ENCODE measurements at regions not wholly inside any gene's neighbourhood (a gene's known extent, or its start where the extent isn't known, plus 50 kb on each side); places are given as distances from the start of the nearest gene placed in this dataset.

- TF ChIP-seq POLR2A (IDR thresholded peaks at IDR 0.05; ENCODE audit: low read depth, low read length) (no peak), POLR2AphosphoS5 (IDR thresholded peaks at IDR 0.05; ENCODE audit: low read depth, low read length) (no peak), TAF1 (IDR thresholded peaks at IDR 0.05; ENCODE audit: borderline replicate concordance, low read depth, low read length) (no peak)
Observed at GRCh38 chr5:108636135-108636853, 111.4 kb upstream of the FER start.

Data from GM12892 (cell line).